Activated B cell treated with CpG ODN at 0.5 μM for 24 hours (primary cell): ENCODE measurements at regions not wholly inside any gene's neighbourhood (a gene's known extent, or its start where the extent isn't known, plus 50 kb on each side); places are given as distances from the start of the nearest gene placed in this dataset.

ENCODE experiments used
- ATAC-seq: fragments of 200-7000 bp; cut with Tn5 transposase; one replicate; pipeline ENCODE4 v1.10.0; 2021; ENCODE audit warnings: low read depth, mild to moderate bottlenecking, moderate library complexity
- CTCF ChIA-PET: fragments of 350-600 bp; sonication (Branson Sonifier 250); formaldehyde crosslinking; loops from one replicate; lab custom pipeline; 2021; ENCODE audit warnings: antibody characterized with exemption; lab: Charles Lee
- POLR2A ChIA-PET: fragments of 350-600 bp; sonication (Branson Sonifier 250); formaldehyde crosslinking; loops from one replicate; lab custom pipeline; 2021; ENCODE audit warnings: antibody characterized with exemption; lab: Charles Lee
- DNase-seq: peaks from one replicate; pipeline ENCODE4 v3.0.0; 2022
- H3K27ac Mint-ChIP-seq: one replicate; pipeline ENCODE4 v1.8.0; 2020; ENCODE audit warnings: mixed read lengths
- H3K27me3 Mint-ChIP-seq: one replicate; pipeline ENCODE4 v1.8.0; 2021; ENCODE audit warnings: mixed read lengths
- H3K36me3 Mint-ChIP-seq: one replicate; pipeline ENCODE4 v1.8.0; 2021; ENCODE audit warnings: low read depth, mixed read lengths
- H3K4me1 Mint-ChIP-seq: one replicate; pipeline ENCODE4 v1.8.0; 2021; ENCODE audit warnings: mixed read lengths
- H3K4me3 Mint-ChIP-seq: one replicate; pipeline ENCODE4 v1.8.0; 2020; ENCODE audit warnings: mild to moderate bottlenecking, mixed read lengths
- H3K9me3 Mint-ChIP-seq: one replicate; pipeline ENCODE4 v1.8.0; 2020; ENCODE audit warnings: mixed read lengths
- intact Hi-C: fragments of 100-400 bp; cut with micrococcal nuclease; formaldehyde crosslinking; loops from one replicate; pipeline ENCODE4 v1.15.1; 2024
- TF ChIP-seq, protein P1 (sequence below): fragments of 200-600 bp; IDR thresholded peaks from one replicate; pipeline ENCODE4 v1.8.0; 2022; ENCODE audit warnings: antibody characterized with exemption, mild to moderate bottlenecking

DNA sequence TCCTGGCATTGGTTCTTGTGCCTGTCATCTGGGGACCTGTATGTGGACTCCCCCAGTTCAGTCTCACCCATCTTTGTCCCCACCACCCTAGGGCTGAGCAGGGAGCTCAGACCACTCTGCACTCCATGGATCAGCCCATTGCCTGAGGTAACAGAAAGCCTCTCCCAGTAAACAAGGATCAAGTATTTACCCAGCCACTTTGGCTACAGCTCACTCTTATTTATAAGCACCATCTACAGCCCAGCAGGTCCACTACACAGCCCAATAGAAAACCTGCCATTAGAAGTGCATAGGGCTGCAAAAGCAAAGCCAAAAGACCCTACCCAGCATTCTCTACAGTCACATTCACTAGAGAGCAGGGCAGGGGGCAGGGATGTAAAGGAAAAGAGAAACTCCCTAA, 335.0 kb upstream of the SYNCRIP start:
- DNase-seq = no peak
- CTCF ChIA-PET = no interaction called here
- no peaks in the 10 kb centered on the region for H3K27me3 Mint-ChIP-seq

DNA sequence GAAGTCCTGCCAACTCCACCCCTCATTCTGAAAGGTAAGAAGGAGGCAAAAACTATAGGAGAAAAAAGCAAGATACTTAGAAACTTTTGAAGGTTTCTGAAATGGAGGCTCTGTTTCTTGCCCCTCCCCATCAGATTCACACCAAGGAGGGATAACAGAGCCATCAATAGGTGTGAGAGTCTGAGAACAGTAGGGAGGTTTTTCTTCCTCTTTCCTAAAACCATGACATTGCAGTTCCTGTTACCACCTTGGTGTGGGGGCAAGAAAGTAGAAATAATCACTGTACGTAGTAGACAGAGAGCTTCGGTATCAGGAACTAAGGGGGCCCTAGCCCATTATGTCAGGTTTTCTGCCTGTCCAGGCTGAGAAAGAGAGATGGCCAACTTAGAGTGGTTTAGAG, 333.3 kb upstream of the SYNCRIP start:
- intact Hi-C loops = no loop called here
- no peaks in the 10 kb centered on the region for H3K4me1 Mint-ChIP-seq
- CTCF ChIA-PET = no interaction called here
- POLR2A ChIA-PET = no interaction called here
- H3K27ac Mint-ChIP-seq = no peak overlapping the region
- no peaks in the 10 kb centered on the region for H3K27me3 Mint-ChIP-seq
- H3K9me3 Mint-ChIP-seq = peaks cover 3% of the 10 kb centered on the region
- no peak for DNase-seq
- no peak overlapping the region for H3K4me3 Mint-ChIP-seq
- no peak for ATAC-seq
- TF ChIP-seq, protein P1, sequence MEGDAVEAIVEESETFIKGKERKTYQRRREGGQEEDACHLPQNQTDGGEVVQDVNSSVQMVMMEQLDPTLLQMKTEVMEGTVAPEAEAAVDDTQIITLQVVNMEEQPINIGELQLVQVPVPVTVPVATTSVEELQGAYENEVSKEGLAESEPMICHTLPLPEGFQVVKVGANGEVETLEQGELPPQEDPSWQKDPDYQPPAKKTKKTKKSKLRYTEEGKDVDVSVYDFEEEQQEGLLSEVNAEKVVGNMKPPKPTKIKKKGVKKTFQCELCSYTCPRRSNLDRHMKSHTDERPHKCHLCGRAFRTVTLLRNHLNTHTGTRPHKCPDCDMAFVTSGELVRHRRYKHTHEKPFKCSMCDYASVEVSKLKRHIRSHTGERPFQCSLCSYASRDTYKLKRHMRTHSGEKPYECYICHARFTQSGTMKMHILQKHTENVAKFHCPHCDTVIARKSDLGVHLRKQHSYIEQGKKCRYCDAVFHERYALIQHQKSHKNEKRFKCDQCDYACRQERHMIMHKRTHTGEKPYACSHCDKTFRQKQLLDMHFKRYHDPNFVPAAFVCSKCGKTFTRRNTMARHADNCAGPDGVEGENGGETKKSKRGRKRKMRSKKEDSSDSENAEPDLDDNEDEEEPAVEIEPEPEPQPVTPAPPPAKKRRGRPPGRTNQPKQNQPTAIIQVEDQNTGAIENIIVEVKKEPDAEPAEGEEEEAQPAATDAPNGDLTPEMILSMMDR = no peak
- H3K36me3 Mint-ChIP-seq = no peaks in the 10 kb centered on the region

More for the DNA sequence above, 335.0 kb upstream of the SYNCRIP start:
- ATAC-seq = no peak
- Mint-ChIP-seq H3K9me3 (peaks cover 3% of the 10 kb centered on the region), H3K36me3 (no peaks in the 10 kb centered on the region), H3K4me1 (no peaks in the 10 kb centered on the region), H3K4me3 (no peak overlapping the region), H3K27ac (no peak overlapping the region)
- POLR2A ChIA-PET = no interaction called here
- intact Hi-C loops = no loop called here
- TF ChIP-seq, protein P1 = no peak

DNA sequence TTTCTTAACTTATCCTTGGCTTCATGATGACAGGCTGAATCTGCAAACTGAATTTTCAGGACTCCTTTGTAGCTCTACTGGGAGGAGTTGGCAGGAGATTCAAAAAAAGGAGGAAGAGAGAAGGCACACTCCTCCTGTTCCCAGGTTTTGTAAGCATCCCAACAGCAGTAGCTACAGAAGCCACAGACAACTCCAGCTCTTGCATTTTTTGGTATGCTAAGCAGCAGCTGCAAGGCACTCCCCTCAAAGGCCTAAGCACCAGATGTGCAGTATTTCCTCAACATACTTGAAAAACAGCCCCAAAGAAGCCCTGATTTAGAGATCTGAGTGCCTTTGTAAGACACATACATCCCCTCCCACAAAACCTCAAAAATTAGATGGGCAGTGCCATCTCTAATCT, 328.6 kb upstream of the SYNCRIP start:
- Mint-ChIP-seq H3K9me3 (peaks cover 2% of the 10 kb centered on the region), H3K27ac (no peak overlapping the region), H3K4me1 (no peaks in the 10 kb centered on the region), H3K4me3 (no peak overlapping the region), H3K36me3 (no peaks in the 10 kb centered on the region), H3K27me3 (no peaks in the 10 kb centered on the region)
- ChIA-PET POLR2A (no interaction called here), CTCF (no interaction called here)
- intact Hi-C loops = no loop called here
- no peak for DNase-seq
- ATAC-seq = no peak
- TF ChIP-seq, protein P1 = no peak

DNA sequence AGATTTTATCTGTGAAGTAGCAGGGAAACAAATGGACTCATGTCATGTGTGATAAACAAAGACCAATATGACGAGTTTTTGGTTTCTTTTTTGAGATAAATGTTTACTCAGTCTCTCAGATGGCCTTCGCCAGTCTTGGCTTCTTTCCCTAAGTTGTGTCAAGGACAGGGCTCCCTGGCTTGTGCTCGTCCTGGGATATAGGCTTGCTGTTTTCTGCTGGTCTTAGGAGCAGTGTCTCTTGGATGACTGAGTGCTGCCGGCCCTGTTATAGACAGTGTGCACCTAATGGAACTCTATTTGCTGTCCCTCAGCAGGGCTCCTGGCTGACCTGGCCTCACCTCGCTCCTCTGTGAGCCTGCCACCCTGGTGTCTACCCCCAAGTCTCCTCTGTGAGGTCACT, 324.1 kb upstream of the SYNCRIP start:
- no peak for ATAC-seq
- POLR2A ChIA-PET = no interaction called here
- TF ChIP-seq, protein P1 = no peak
- CTCF ChIA-PET = no interaction called here
- H3K4me1 Mint-ChIP-seq = no peaks in the 10 kb centered on the region
- no peak overlapping the region for H3K4me3 Mint-ChIP-seq
- no peaks in the 10 kb centered on the region for H3K9me3 Mint-ChIP-seq
- H3K27me3 Mint-ChIP-seq = no peaks in the 10 kb centered on the region
- H3K36me3 Mint-ChIP-seq = no peaks in the 10 kb centered on the region
- intact Hi-C loops = no loop called here
- H3K27ac Mint-ChIP-seq = no peak overlapping the region
- no peak for DNase-seq

DNA sequence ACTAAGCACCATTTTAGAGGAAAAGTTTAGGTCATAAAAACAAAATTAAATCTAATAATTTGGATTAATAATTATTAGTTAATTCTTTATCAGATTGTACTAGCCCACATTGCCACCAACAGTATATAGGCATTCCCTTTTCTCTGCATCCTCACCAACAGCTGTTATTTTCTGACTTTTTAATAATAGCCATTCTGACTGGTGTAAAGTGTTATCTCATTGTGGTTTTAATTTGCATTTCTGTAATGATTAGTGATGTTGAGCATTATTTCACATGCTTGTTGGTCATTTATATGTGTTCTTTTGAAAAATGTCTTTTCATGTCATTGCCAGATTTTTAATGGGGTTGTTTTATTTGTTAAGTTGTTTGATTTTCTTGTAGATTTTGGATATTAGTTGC, 319.1 kb upstream of the SYNCRIP start:
- TF ChIP-seq, protein P1 = no peak
- Mint-ChIP-seq H3K36me3 (no peaks in the 10 kb centered on the region), H3K27ac (no peak overlapping the region), H3K9me3 (no peaks in the 10 kb centered on the region), H3K4me3 (no peak overlapping the region), H3K27me3 (no peaks in the 10 kb centered on the region), H3K4me1 (no peaks in the 10 kb centered on the region)
- no peak for DNase-seq
- POLR2A ChIA-PET = no interaction called here
- intact Hi-C loops = no loop called here
- CTCF ChIA-PET = no interaction called here
- no peak for ATAC-seq
